HK-2 (cell line): ENCODE measurements at regions not wholly inside any gene's neighbourhood (a gene's known extent, or its start where the extent isn't known, plus 50 kb on each side); places are given as distances from the start of the nearest gene placed in this dataset.

Experiments
- DNase-seq: peaks from one replicate; pipeline ENCODE4 v3.0.0-alpha.2; 2018; ENCODE audit not compliant: unreplicated experiment

DNA sequence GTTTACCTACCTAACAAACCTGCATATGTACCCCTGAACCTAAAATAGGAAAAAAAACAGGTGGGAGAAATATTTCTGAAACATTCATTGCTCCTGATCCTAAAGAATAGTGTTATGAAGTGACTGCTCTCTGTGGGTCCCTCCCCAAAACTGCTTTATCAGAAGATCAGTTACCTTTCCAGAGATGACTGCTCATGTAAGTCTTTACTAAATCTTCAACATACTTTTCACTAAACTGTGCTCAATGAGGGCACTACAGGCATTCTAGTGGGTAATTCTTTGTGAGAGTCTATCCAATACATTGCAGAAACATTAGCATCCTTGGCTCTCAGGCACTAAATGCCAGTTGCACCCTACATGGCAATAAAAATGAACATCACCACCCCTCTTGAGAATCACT, 189.3 kb upstream of the STK17B start:
- no peak for DNase-seq

DNA sequence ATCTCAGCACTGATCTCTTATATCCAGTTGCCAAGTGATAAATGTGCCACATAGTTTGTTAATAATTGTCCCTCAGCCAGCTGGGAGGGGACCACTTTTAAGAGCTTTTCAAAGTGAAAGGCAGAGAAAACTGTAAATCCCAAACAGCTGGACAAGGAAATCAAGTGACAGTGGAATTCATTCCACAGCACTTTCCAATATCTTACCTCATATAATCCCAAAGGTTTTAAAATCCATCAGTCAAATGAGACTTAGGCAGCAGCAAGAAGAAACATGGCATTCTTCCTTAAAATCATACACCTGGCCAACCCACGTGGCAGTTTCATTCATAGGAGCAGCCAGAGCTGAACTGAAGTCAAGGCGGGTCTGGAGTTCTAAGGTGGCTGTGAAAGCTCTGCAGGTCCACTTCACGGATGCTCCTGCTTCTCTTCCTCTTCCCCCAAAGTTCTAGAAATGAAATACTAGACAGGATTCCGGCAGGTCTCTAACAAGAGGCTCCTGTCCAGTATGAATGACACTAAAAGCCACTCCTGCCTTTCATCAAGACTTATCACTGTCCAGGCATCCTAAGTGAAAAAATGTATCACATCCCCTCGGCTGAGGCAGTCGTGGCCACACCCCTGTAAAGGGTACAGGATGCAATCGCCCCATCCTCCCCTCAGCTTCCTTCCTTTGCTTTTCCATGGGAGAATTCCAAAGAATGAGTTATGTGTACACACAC, 190.4 kb upstream of the STK17B start:
- no peak for DNase-seq

DNA sequence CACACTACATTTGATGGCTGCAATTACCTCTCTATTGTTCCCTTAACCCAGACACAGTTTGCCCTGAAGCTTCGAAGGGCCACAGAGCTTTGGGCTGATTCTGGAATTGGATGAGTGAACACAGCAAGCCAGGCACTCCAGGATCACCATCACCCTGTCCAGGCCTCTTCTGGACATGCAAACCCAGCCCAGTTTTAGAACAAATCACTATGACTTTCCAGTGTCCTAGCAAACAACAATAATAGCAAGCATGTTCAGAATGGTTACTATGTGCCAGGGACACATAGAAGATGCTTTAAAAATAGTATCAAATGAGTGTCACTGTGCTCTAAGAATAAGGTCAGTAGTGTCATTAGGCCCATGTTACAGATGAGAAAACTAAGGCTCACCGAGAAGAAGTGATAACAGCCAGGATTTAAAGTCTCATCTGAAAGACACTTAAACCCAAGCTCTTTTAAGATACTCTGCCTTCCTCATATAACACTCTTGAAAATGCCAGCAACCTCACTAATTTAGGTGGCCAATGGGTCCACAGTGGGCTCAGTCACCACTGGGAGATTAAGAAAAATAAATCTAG, 191.7 kb upstream of the STK17B start:
- no peak for DNase-seq

DNA sequence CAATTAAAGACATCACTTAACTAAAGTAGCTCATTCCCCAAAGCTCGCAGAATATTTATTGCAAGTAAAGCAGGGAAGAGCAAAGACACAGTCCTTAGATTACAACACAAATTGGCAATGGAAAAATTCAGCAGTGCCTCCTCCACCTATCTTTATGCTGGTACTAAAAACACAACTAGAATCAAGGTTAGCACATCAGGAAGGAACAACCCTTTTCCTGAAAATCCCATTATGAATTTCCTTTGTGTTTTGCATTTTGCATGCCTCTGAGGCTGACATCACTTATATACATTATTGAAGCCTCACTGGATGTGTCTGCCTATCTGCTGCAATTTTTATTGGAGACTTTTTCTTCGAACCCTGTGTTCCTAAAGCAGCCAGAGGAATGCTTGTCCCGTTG, 193.8 kb upstream of the STK17B start:
- DNase-seq: no peak

DNA sequence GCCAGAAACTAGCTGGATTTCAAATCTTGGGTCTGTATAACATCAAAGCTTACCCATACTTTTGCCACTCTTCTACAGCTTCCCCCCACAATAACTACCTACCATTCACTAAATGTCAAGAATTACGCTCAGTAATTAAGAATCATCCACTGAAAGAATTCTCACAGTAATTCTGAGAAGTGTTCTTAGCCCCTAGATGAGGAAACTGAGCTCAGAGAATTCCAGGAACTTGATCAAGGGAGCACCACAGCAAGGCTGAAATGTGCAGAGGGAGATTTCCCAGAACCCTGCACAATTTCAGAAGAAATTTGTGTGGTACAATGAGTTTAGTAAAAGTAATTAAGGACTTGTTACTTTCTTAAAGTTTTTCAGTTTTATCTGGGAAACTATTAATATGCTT, 194.5 kb upstream of the STK17B start:
- no peak for DNase-seq

DNA sequence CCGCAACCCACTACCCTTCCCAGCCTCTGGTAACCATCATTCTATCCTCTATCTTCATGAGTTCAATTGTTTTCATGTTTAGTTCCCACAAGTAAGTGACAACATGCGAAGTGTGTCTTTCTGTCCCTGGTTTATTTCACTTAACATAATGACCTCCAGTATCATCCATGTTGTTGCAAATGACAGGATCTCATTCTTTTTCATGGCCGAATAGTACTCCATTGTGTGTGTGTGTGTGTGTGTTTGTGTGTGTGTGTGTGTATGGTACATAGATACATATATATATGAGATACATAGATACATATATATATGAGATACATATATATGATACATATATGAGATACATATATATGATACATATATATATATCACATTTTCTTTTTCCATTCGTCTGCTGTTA, 196.3 kb upstream of the STK17B start:
- DNase-seq: no peak

DNA sequence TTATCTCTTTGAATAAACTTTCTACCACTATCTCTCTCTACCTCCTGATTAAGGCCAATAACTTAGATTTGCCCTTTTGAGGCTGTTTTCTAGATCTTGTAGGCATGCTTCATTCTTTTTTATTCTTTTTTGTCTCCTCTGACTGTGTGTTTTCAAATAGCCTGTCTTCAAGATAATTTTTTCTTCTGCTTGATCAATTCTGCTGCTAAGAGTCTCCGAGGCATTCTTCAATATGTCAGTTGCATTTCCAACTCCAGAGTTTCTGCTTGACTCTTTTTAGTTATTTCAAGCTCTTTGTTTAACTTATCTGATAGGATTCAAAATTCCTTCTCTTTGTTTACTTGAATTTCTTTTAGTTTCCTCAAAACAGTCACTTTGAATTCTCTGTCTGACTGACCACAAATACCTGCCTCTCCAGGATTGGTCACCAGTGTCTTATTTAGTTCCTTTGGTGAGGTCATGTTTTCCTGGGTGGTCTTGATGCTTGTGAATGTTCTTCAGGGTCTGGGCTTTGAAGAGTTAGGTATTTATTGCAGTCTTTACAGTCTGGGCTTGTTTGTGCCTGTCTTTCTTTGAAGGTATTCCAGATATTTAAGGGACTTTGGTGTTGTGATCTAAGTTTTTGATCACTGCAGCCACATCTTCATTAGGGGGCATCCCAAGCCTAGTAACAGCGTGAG, 197.3 kb upstream of the STK17B start:
- no peak for DNase-seq

DNA sequence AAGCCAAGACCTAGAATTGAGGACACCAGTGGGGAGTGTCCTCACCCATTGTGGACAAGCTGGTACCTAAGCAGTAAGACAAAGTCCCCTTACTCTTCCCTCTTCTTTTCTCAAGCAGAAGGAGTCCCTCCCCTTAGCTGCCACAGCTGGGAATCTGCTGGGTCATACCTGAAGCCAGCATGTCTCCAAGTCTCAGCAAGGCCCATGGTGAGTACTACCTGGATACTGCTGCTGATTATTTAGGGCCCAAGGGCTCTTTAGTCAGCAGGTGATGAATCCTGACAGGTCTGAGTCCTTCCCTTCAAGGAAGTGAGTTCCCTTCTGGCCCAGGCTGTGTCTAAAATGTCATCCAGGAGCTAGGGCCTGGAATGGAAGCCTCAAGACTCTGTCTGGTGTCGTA, 198.6 kb upstream of the STK17B start:
- DNase-seq: no peak

DNA sequence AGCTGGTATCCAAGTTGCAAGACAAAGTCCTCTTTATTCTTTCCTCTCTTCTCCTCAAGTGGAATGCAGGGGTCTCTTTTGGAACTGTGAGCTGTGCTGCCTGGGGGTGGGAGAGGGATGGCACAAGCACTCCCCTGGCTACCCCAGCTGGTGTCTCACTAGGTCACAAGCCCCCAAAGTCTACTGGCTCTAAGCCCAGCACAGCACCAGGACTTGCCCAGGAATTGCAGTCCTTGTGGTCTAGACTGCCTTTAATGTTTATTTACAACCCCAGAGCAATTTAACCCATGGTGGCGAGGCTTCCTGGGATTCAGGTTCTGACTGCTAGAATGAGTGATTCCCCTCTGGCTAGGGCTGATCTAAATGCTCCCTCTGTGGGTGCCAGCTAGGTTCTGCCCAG, 199.0 kb upstream of the STK17B start:
- no peak for DNase-seq

DNA sequence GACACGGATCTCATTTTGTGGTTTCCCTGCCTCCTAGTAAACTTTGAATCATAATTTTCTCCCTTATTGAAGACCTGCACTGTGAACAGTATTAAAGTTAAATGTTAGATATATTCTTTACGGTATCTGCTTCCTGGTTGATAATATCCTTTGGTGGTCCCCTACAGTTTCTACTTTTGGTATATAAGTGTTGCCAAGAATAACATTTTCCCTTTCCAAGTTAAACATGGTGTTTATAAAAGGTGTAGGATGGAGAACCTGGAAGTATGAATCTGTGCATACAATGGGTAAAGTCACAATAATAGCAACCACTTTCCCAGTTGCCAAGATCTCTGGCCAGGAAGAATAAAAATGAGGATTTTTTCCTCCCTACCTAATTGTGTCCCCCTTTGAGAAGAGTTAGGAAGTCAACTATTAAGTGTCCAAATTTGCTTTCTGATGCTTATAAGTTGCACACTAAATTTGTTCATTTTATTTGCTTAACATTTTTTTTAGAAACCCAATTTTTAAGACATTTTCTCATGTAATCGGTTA, 201.0 kb upstream of the STK17B start:
- no peak for DNase-seq

DNA sequence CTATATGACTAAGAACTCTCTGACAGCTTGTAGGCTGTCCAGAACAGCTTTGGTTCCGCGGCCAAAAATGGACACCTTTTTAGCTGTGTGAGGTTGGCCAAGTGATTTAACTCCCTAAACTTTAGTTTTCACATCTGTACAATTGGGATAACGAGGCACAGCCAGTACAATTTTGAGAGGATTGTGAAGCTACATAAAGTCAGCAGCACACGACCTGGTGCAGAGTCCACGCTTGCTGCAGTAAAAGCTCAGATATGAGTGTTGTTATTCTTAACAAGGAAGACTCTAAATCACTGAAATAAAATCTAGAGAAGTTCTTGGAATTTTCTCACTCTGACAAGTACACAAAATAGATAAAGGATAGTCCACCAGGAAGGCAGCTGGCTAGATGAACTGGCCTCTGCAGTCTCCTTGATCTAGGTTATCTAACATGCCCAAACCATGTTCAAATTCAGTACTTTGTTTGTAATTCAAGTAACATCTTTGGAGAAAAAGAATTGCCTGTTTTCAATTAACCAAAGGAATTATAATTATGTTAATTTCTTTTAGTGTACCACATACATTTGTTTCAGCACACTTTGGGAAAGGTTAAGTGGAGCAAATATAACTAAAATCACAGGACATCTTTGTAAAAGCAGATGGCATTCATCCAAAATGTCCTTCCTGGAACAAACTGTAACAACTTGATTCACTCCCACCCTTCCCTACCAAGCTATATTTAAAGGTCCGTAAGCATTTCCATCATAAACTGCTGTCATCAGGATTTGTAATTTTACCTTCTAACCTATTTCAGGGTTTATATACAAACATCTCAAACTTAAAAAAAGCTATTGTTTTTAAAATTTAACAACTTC, 201.7 kb upstream of the STK17B start:
- no peak for DNase-seq

DNA sequence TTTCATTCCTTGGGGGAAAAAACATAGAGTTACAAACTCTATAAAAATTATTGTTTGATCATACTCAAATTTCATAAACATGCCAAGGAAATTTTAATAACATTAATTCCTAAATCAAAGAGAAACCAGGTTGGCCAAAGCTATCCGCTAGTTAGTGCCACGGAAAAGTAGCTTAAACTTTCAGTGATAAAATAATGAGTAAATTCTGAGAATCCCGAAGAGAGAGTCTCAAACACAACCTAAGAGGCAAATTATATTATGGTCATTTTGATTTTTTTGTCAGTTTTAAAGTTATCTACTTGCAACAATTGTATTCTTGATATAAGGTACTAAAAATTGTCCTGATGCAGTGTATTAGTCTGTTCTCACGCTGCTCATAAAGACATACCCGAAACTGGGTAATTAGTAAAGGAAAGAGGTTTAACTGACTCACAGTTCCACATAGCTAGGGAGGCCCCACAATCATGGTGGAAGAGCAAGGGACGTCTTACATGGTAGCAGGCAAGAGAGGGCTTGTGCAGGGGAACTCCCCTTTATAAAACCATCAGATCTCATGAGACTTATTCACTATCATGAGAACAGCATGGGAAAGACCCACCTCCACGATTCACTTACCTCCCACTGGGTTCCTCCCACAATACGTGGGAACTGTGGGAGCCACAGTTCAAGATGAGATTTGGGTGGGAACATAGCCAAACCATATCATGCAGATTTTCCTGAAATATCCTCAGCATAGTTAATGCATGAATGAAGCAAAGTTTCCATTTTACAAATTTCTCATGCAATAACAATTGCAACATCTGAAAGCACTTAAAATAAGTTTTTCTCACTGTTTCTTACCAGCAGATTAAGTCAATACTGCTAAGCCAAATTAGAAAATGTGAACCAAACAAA, 205.9 kb upstream of the STK17B start:
- no peak for DNase-seq

DNA sequence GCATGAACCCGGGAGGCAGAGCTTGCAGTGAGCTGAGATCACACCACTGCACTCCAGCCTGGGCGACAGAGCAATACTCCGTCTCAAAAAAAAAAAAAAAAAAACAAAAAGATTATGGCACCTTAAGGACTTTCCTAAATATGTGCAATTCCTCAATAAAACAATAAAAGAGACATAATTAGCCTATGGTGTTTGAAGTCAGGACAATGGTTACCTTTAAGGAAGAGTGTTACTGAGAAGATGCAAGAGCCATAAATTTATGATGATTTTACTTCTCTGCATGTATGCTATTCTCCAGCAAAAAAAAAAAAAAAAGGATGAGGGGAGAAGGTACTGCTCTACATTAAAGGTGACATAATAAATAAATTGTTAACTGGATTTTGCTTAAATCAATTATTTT, 208.2 kb upstream of the STK17B start:
- no peak for DNase-seq

DNA sequence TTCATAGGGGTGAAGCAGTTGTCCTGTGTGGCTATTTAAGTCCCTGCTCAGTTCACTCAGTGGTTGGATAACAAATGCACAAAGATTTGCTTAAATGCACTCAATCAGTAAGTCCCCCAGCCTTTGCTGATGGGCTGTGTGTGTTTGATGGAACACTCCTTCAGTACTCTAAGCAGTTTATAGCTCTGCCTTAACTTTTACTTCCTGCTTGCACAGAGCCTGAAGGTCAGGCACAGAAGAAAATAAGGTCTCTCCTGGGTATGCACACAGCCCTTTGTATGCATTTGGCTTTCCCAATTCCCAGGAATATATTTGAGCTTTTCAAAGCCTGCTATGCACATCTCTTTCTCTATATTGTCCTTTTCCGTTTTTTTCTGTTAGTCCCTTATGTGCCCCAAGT, 208.7 kb upstream of the STK17B start:
- no peak for DNase-seq

DNA sequence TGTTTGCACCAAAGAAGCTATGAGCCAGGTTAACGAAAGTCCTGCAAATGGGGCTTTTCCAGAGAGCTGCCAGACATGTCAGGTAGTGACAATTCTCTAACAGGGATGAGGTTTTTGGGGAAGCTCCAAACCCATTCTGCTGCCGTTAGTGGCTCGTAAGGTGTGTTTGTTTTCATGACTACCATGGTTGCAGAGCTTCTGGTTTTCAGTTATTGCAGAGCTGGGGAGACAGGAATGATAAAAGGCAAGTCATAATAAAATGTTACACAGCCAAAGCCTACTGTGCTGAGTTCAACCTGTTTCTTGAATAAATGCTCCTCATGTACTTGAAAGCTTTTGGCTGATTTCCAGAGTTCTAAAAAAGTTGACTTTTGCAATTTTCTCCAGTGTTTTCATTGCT, 209.2 kb upstream of the STK17B start:
- no peak for DNase-seq

DNA sequence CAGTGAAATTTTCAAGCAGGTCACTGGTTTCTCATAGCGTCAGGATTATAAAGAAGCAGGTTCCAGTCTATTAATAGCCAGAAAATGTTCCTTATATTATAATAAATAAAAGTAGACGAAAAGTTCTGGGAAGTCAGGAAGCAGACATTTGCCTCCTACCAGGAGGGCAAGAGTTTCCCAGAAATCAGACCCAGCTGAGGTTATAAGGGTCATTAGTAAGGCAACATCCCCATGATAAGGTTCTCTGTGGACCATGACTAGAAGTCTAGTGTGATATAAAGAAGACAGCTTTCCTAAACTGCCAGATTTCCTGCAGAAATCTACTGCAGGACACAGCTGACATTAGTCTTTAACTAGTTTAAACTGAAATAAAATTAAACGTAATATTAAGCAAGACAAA, 210.1 kb upstream of the STK17B start:
- no peak for DNase-seq

DNA sequence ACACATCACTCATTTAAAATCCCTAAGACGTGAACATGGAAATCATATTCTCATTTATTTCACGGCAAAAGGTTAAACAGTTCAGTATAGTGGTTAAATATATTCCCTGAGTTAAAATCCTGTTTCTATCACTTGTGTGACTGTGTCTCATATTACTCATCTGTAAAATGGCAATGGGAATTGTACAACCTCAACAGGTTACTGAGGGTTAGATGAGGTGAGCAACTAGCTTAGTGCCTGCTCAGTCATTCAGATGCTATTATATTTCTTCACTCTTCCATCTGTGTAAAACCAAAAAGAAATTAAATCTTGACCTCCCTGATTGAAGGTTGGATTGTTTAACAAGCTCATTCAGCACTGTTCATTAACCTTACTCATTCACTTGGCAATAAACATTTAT, 212.4 kb upstream of the STK17B start:
- DNase-seq: no peak

DNA sequence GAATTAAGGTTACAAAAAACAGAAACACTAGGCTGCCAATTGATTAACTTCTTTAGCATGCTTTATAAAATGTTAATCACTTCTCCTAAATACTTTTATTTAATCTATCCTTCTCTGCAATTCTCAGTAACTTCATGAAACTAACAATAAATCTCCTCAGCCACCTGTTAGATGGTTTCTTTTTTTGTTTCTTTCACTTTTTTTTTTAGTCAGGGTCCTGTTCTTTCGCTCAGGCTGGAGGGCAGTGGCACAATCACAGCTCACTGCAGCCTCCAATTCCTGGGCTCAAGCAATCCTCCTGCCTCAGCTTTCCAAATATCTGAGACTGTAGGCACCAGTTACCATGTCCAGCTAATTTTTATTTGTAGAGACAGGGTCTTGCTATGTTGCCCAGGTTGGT, 213.4 kb upstream of the STK17B start:
- no peak for DNase-seq

DNA sequence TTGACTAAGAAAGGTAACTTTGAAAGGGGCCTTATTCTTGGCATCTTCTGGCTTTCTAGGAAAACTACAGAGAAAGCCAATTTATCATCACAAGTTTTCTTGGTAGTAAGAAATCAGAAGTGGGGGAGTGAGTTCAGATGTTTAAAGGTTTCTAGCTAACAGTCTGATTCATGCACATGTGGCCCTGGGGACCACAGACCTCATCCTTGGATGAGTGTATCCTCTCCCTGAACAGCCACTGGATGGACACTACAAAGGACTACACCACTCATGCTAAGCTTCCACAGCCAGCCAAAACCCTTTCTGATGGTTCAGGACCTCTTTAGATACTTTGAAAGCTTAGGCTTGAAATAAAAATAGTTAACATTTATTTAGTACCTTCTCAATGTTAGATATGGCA, 218.3 kb upstream of the STK17B start:
- no peak for DNase-seq

DNA sequence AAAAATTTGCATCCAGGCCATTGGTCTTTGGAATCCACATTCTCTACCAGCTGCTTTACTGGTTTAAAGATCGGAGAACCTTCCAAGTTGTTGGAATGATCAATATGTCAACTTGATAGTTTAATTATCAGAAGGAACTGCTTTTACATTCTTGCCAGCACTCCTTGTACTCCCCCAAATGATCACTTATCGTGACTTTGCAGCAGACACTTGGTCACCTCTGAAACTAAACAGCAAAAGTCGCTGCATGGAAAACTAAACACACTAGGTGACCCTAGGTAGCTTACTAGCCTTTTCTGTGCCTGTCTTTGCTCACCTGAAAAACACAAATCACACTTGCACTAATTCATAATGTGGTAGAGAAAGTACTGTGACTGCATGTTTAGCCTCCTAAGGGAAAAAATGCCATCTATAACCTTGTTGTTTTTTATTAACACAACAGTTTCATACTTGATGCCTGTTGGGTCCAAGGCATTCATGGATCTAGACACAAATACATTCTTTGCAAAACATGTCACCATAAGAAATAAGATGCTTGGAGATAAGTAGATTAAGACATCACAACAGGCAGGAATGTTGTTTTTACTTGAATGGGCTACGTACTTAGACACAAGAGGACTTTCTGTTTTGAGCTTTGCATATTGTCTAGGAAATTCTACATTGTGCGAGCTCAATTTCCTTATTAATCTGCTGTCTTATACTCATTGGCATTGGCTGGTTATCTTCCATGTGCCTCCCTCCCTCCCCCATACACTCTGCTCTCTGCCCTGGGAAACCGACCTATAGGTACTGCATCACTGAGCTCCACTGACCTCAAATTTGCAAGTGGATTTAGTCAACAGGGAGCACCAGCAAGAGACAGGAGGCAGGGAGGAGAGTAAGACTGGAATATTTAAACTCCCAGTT, 219.1 kb upstream of the STK17B start:
- no peak for DNase-seq
